ENCODE measurements at regions not wholly inside any gene's neighbourhood (a gene's known extent, or its start where the extent isn't known, plus 50 kb on each side); places are given as distances from the start of the nearest gene placed in this dataset.

- TF ChIP-seq CTCF (IDR thresholded peaks at IDR 0.05 in 2 of 3, conservative IDR thresholded peaks at IDR 0.05 in 1 of 3; ENCODE audit: control insufficient read depth in 2 of 3, extremely low read depth in 1 of 3, insufficient read depth in 1 of 3, low read depth in 3 of 3, low read length in 3 of 3) (no peak), EED (IDR thresholded peaks at IDR 0.05; ENCODE audit: low read depth) (no peak)
These were observed 1110.7 kb upstream of the B3GALT2 start for GRCh38 chr1:194297094-194297493.
